Mesendoderm (in vitro differentiated cells): ENCODE measurements at regions not wholly inside any gene's neighbourhood (a gene's known extent, or its start where the extent isn't known, plus 50 kb on each side); places are given as distances from the start of the nearest gene placed in this dataset.

ENCODE experiments used
- DNase-seq: peaks from one replicate; pipeline ENCODE4 v3.0.0; 2013
- H2AK5ac ChIP-seq: 2 replicates; pipeline ENCODE4 v1.6.1; 2013; ENCODE audit warnings: low read length, inconsistent platforms
- H2BK120ac ChIP-seq: 2 replicates; pipeline ENCODE4 v1.6.1; 2013; ENCODE audit warnings: low read depth, mild to moderate bottlenecking, low read length, moderate library complexity, mixed read lengths
- H2BK15ac ChIP-seq: replicated peaks from 2 replicates; pipeline ENCODE4 v1.6.1; 2013; ENCODE audit warnings: low read depth, mild to moderate bottlenecking, moderate library complexity
- H2BK5ac ChIP-seq: 2 replicates; pipeline ENCODE4 v1.6.1; 2013; ENCODE audit warnings: low read length, inconsistent platforms
- H3K18ac ChIP-seq: 2 replicates; pipeline ENCODE4 v1.6.1; 2013; ENCODE audit warnings: mild to moderate bottlenecking, low read length, mixed read lengths
- H3K23ac ChIP-seq: one replicate; pipeline ENCODE4 v1.6.1; 2013; ENCODE audit warnings: low read length
- H3K27ac ChIP-seq: 2 replicates; pipeline ENCODE4 v1.5.1; 2013; ENCODE audit warnings: low read depth, mild to moderate bottlenecking, inconsistent platforms, low read length, moderate library complexity
- H3K27me3 ChIP-seq: 2 replicates; pipeline ENCODE4 v1.6.1; 2013; ENCODE audit warnings: low read length, control low read depth, mild to moderate bottlenecking, inconsistent platforms; ENCODE audit not compliant: insufficient read depth, poor library complexity
- H3K36me3 ChIP-seq: 2 replicates; pipeline ENCODE4 v1.6.1; 2013; ENCODE audit warnings: low read length, inconsistent platforms; ENCODE audit not compliant: control insufficient read depth, insufficient read depth
- H3K4ac ChIP-seq: one replicate; pipeline ENCODE4 v1.6.1; 2013; ENCODE audit warnings: low read depth, mild to moderate bottlenecking, low read length, moderate library complexity
- H3K4me1 ChIP-seq: 2 replicates; pipeline ENCODE4 v1.6.1; 2013; ENCODE audit warnings: low read depth, low read length, inconsistent platforms; ENCODE audit not compliant: control insufficient read depth
- H3K4me2 ChIP-seq: 2 replicates; pipeline ENCODE4 v1.6.1; 2013; ENCODE audit warnings: low read length
- H3K4me3 ChIP-seq: 2 replicates; pipeline ENCODE4 v1.5.1; 2013; ENCODE audit warnings: mild to moderate bottlenecking, low read length
- H3K56ac ChIP-seq: one replicate; pipeline ENCODE4 v1.6.1; 2013; ENCODE audit warnings: low read length
- H3K79me1 ChIP-seq: 2 replicates; pipeline ENCODE4 v1.6.1; 2013; ENCODE audit warnings: low read length, inconsistent platforms
- H3K79me2 ChIP-seq: 2 replicates; pipeline ENCODE4 v1.6.1; 2013; ENCODE audit warnings: mild to moderate bottlenecking, low read length; ENCODE audit not compliant: control insufficient read depth, insufficient read depth
- H3K9ac ChIP-seq: 2 replicates; pipeline ENCODE4 v1.6.1; 2013; ENCODE audit warnings: low read length, inconsistent platforms
- H4K5ac ChIP-seq: one replicate; pipeline ENCODE4 v1.6.1; 2013; ENCODE audit warnings: low read length
- H4K8ac ChIP-seq: one replicate; pipeline ENCODE4 v1.6.1; 2013; ENCODE audit warnings: low read depth, mild to moderate bottlenecking, control low read depth, low read length, moderate library complexity
- WGBS: extraction: QIAGEN DNeasy Blood & Tissue Kit; methylation state at CpG from one replicate; pipeline ENCODE4 v1.1.7; 2013; ENCODE audit warnings: low lambda C conversion rate, missing lambda C conversion rate; ENCODE audit not compliant: insufficient coverage; ENCODE audit errors: extremely low coverage; 5-methylcytosine and 5-hydroxymethylcytosine counted together

DNA sequence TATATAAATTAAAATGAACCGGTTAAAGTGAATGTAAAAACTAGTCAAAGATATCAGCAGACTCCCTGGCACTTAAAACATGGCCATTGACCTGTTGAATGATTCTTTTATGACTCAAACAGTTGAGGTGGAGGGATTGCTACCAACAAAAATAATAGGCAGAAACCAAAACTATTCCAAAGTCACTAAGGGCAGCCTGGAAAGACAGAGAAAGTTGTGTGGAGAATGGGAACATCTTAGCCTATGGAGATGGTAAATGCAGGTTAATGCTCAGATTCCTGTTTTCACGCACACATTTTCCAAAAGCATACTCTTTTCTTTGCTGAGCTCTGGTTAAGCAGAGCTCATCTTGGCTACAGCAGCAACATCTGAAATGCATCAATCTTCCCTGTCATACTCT, 553.5 kb downstream of the HACE1 start:
- Histone ChIP-seq H3K23ac (no peak overlapping the region), H3K4me3 (no peak overlapping the region), H3K4ac (no peak overlapping the region), H3K27me3 (no peaks in the 10 kb centered on the region), H3K9ac (no peak overlapping the region), H2BK15ac (no peak overlapping the region), H3K79me2 (no peaks in the 10 kb centered on the region), H2AK5ac (no peak overlapping the region), H3K18ac (no peak overlapping the region), H3K79me1 (no peaks in the 10 kb centered on the region), H3K27ac (no peak overlapping the region), H4K8ac (no peak overlapping the region), H3K36me3 (no peaks in the 10 kb centered on the region), H4K5ac (no peak overlapping the region), H3K56ac (no peak overlapping the region), H3K4me2 (no peak overlapping the region), H2BK5ac (no peak overlapping the region), H2BK120ac (no peak overlapping the region), H3K4me1 (peaks cover under 1% of the 10 kb centered on the region)
- no CpG with 5 or more reads among the region's 2 CpGs for WGBS
- no peak for DNase-seq

DNA sequence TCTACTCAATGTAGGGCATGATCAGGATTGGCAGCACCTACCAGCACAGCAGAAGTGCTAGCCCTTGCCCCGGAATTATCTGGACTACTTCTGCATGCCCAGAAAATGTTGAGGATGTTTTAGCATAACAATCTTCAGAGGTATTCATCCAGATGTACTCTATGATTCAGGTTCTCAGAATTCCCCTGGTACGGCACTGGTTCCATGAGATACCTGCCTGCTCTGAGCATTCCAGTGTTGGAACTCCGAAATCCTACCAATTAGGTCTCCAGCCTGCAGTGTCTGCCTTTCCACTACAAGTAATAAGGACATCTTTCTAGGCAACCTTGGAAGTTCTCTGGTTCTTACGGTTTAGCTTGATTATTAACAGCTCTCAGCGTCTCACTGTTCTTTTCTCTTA, 554.5 kb downstream of the HACE1 start:
- Histone ChIP-seq H3K9ac (no peak overlapping the region), H3K27me3 (no peaks in the 10 kb centered on the region), H3K4ac (no peak overlapping the region), H3K4me1 (peaks cover 2% of the 10 kb centered on the region), H4K5ac (no peak overlapping the region), H3K79me1 (no peaks in the 10 kb centered on the region), H4K8ac (no peak overlapping the region), H2BK5ac (no peak overlapping the region), H3K36me3 (no peaks in the 10 kb centered on the region), H3K4me2 (no peak overlapping the region), H2BK15ac (no peak overlapping the region), H3K79me2 (no peaks in the 10 kb centered on the region), H3K18ac (no peak overlapping the region), H2AK5ac (no peak overlapping the region), H3K27ac (no peak overlapping the region), H3K4me3 (no peak overlapping the region), H3K56ac (no peak overlapping the region), H3K23ac (no peak overlapping the region), H2BK120ac (no peak overlapping the region)
- no CpG with 5 or more reads among the region's 5 CpGs for WGBS
- no peak for DNase-seq

DNA sequence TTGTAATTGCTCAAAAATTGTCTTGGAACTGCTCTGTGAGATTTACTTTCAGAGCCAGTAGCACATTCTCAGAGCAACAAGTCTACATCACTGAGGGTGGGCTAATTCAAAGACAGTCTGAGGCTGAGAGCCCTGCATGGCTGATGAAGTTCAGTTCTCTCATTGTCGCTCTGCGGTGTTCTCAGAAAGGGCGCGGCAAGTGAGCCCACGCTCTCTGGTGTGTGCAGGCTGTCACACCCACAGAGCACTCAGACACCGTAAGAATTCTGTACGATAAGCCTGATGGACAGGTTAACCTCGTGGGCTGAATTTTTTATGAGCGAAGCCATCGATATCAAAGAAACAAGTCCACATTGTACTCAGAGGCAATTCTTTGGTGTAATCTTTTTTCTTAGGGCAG, 557.8 kb downstream of the HACE1 start:
- H4K8ac ChIP-seq = no peak overlapping the region
- WGBS = no CpG with 5 or more reads among the region's 10 CpGs

DNA sequence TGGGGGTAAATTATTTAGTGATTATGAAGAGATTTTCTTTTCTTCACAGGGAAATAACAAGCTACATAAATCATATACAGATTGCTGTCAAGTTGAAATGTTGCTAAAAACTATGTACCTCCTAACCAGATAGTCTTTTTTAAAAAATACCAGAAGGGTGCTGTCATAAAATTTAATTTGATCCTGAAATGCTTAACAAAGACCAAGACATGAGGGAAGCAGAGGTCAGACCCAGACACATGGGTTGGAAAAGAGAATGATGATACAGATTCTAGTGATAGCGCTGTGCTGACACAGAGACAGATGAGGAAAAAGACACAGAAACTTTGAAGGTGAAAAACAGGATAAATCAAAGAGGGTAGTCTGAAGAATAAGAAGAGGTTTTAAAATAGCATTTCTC, 573.1 kb downstream of the HACE1 start:
- WGBS = no CpG with 5 or more reads among the region's 1 CpG
- DNase-seq = no peak

More for the DNA sequence above, 557.8 kb downstream of the HACE1 start:
- Histone ChIP-seq H3K27me3 (no peaks in the 10 kb centered on the region), H3K4ac (no peak overlapping the region), H2BK15ac (no peak overlapping the region), H3K23ac (no peak overlapping the region), H3K79me1 (no peaks in the 10 kb centered on the region), H3K36me3 (no peaks in the 10 kb centered on the region), H3K79me2 (no peaks in the 10 kb centered on the region), H2AK5ac (no peak overlapping the region), H3K4me1 (peaks cover 2% of the 10 kb centered on the region), H2BK5ac (no peak overlapping the region), H3K9ac (no peak overlapping the region), H3K18ac (no peak overlapping the region), H2BK120ac (no peak overlapping the region), H3K4me3 (no peak overlapping the region), H3K4me2 (no peak overlapping the region), H4K5ac (no peak overlapping the region), H3K56ac (no peak overlapping the region), H3K27ac (no peak overlapping the region)
- DNase-seq = no peak

DNA sequence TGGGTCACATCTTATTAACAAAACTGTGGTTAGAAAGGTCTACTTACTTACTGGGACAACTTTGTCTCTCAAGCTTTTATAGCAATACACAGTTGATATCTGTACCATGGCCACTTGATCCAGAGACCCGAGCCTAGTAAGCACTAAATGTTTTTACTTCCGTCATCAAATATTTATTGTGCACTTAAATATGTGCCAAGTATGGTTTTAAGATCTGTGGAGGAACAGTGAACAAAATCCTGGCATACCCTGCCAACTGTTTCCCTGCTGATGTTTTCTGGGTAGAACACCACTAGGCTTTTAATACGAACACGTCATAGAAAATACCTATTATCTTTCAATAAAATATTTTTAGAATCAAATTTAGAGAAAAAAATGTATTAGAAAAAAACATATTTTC, 574.8 kb downstream of the HACE1 start:
- Histone ChIP-seq H3K23ac (no peak overlapping the region), H3K27me3 (no peaks in the 10 kb centered on the region), H3K4me3 (no peak overlapping the region), H3K36me3 (no peaks in the 10 kb centered on the region), H3K79me1 (no peaks in the 10 kb centered on the region), H2BK15ac (no peak overlapping the region), H2BK5ac (no peak overlapping the region), H2BK120ac (no peak overlapping the region), H3K56ac (no peak overlapping the region), H3K27ac (no peak overlapping the region), H4K5ac (no peak overlapping the region), H3K9ac (no peak overlapping the region), H3K4me2 (no peak overlapping the region), H3K79me2 (no peaks in the 10 kb centered on the region), H2AK5ac (no peak overlapping the region), H3K4me1 (no peaks in the 10 kb centered on the region), H3K4ac (no peak overlapping the region), H4K8ac (no peak overlapping the region), H3K18ac (no peak overlapping the region)
- WGBS = no CpG with 5 or more reads among the region's 4 CpGs
- no peak for DNase-seq

More for the DNA sequence above, 573.1 kb downstream of the HACE1 start:
- Histone ChIP-seq H3K4me1 (no peaks in the 10 kb centered on the region), H3K27me3 (no peaks in the 10 kb centered on the region), H3K56ac (no peak overlapping the region), H3K4me3 (no peak overlapping the region), H3K23ac (no peak overlapping the region), H2BK15ac (no peak overlapping the region), H2BK5ac (no peak overlapping the region), H3K79me1 (no peaks in the 10 kb centered on the region), H3K4ac (no peak overlapping the region), H2BK120ac (no peak overlapping the region), H3K4me2 (no peak overlapping the region), H4K5ac (no peak overlapping the region), H3K79me2 (no peaks in the 10 kb centered on the region), H3K18ac (no peak overlapping the region), H3K9ac (no peak overlapping the region), H2AK5ac (no peak overlapping the region), H4K8ac (no peak overlapping the region), H3K27ac (no peak overlapping the region), H3K36me3 (no peaks in the 10 kb centered on the region)

DNA sequence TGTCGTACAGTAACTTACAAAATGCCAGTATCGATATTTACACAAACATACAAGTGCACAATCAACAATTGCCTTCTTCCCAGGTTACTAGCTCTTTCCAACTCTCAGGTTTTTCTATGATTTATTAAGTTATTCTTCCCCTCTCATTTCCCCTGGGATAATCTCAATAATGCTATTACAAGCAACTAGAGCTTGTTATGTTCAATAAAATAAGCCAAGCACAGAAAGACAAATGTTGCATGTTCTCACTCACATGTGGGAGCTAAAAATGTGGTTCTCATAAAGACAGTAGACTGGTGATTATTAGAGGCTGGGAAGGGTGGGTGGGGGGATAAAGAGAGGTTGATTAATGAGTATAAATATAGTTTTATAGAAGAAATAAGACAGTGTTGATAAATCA, 577.1 kb downstream of the HACE1 start:
- H3K18ac ChIP-seq = no peak overlapping the region
- H2BK120ac ChIP-seq = no peak overlapping the region
- no peak overlapping the region for H3K56ac ChIP-seq
- H3K4me1 ChIP-seq = no peaks in the 10 kb centered on the region
- DNase-seq = no peak
- H2AK5ac ChIP-seq = no peak overlapping the region
- H3K23ac ChIP-seq = no peak overlapping the region
- no peak overlapping the region for H2BK15ac ChIP-seq
- H3K36me3 ChIP-seq = no peaks in the 10 kb centered on the region
- H3K4me2 ChIP-seq = no peak overlapping the region
- no peak overlapping the region for H3K27ac ChIP-seq
- no peak overlapping the region for H2BK5ac ChIP-seq
- no peak overlapping the region for H3K4ac ChIP-seq
- no peak overlapping the region for H3K9ac ChIP-seq
- H3K27me3 ChIP-seq = no peaks in the 10 kb centered on the region
- no peak overlapping the region for H4K5ac ChIP-seq
- no peaks in the 10 kb centered on the region for H3K79me1 ChIP-seq
- no CpG with 5 or more reads among the region's 2 CpGs for WGBS
- no peaks in the 10 kb centered on the region for H3K79me2 ChIP-seq
- H4K8ac ChIP-seq = no peak overlapping the region
- H3K4me3 ChIP-seq = no peak overlapping the region
